Non-pigmented ciliary epithelial cell (primary cell): ENCODE measurements at regions not wholly inside any gene's neighbourhood (a gene's known extent, or its start where the extent isn't known, plus 50 kb on each side); places are given as distances from the start of the nearest gene placed in this dataset.
A peak's percentile ranks its signal among the peaks of the same experiment; 100 is the strongest.
"Not testable (repeated sequence)": the region's sequence is repeated elsewhere in the genome, so short reads cannot be mapped to it uniquely, and the experiment has no call there.

Experiments used
- DNase-seq: peaks from one replicate; pipeline ENCODE4 v3.0.0-alpha.2; 2010; ENCODE audit warnings: low read depth

- DNase-seq = no peak
These were observed 90.6 kb downstream of the ANXA2R start for GRCh38 chr5:42949348-42950115.

DNA sequence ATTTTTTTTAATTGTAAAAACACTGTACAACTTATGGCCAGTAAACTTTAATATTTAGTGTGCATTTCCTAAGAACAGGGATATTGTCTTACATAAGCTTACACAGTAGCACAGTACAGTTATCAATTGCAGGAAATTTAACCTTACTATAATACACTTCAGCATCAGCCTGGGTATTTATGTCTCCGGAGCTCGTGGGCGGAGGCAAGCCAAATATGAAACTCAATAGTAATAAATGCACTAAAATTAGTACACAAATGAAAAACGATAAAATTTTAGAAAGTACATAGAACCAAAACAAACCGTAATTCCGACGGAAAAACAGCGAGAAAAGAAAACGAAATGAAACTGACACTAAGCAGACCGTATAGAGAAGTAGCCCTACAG is 91.2 kb downstream of the ANXA2R start:
- DNase-seq = no peak

- DNase-seq = peak; percentile 89
These were observed 95.1 kb downstream of the ANXA2R start for GRCh38 chr5:42944989-42945388.

- no peak for DNase-seq
These were observed 96.0 kb downstream of the ANXA2R start for GRCh38 chr5:42943931-42944631.

- DNase-seq = no peak
These were observed 99.3 kb downstream of the ANXA2R start for GRCh38 chr5:42940853-42941252.

- not testable (repeated sequence) for DNase-seq
These were observed 108.1 kb downstream of the ANXA2R start for GRCh38 chr5:42932011-42932410.

DNA sequence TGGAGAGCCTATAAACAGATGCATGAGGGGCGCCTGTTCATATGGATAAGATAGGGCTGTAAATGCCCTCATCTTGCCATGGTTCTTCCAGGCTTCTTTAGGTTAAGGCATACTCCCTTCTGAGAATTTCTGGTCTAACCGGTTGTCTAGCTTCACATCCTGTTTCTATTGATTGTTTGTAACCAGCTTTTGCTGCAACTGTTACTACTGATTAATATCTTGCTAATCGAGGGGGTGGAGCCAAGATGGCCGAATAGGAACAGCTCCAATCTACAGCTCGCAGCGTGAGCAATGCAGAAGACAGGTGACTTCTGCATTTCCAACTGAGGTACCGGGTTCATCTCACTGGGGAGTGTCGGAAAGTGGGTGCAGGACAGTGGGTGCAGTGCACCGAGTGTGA is 108.7 kb downstream of the ANXA2R start:
- not testable (repeated sequence) for DNase-seq

DNA sequence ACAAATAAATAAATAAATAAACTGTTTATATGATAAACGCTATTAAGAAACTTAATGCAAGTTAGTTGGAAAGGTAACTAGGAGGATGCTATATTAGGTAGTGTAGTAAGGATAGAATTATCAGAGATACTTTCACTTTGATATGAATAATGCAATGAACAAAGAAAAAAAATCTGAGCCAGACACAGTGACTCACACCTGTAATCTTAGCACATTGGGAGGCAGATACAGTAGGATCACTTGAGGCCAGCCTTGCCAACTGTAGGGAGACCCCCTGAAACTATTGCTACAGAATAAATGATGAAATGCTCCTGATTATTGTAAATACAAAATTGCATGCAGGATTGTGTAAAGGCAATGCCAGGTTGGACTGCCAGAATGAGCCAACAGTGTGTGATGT is 109.2 kb downstream of the ANXA2R start:
- DNase-seq = no peak

DNA sequence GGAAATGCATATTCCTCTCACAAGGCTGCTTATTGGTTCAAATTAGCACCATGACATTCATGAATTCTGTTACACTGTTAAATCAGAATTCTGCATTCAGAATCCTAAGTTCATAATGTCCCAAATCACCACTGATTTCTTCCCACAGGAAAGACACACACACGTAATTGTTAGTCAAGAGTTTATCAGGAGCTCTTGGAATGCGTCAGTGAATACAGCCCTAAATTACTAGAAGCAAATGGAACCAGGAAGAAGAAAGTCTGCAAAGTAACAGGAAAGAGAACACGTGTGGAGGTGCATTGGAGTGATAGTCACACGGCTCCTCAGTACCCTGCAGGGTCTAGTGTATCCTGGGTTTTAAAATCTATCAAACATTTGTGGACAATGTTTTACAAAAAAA is 110.2 kb downstream of the ANXA2R start:
- no peak for DNase-seq

GRCh38 chr5:42927730-42928129 is 112.4 kb downstream of the ANXA2R start:
- DNase-seq = no peak

- DNase-seq = no peak
These were observed 113.0 kb upstream of the SELENOP start for GRCh38 chr5:42924686-42925085.

DNA sequence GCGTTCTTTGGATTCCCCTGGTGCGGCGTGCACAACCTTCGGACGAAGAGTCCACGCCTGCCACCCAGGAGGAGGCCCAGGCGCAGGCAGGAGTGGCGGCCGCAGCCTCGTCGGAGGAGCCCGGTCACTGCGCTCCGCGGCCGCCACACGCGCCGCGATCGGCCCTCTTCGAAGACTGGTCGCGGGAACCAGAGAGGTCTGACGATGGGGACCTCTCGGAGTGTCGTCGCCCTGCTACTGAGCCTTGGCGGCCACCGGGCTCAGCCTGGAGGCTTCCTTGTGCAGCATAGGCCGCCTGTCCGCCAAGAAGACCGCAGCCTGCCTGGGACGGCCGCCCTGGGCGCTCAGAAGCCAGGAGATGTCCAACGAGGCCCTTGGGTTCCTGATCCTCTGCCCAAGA is 112.5 kb upstream of the SELENOP start:
- no peak for DNase-seq

DNA sequence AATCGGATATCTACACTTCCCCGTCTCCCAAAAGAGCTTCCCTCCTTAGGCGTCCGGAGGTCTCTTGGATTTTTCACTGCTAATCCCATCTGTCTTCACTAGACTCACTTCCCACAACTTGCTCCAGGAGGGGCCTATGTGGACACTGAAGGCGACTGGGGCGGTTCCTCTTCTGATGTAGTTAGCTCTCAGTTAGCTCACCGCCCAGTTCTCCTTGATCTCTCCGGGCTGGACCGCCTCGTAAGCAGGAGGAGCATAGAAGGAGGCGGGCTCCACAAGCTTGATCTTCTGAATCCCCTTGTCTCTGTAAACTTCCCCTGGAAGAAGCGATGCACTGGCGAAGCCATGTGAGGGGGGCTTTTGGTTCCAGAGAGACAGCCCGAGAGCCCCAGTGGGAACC is 112.0 kb upstream of the SELENOP start:
- no peak for DNase-seq

DNA sequence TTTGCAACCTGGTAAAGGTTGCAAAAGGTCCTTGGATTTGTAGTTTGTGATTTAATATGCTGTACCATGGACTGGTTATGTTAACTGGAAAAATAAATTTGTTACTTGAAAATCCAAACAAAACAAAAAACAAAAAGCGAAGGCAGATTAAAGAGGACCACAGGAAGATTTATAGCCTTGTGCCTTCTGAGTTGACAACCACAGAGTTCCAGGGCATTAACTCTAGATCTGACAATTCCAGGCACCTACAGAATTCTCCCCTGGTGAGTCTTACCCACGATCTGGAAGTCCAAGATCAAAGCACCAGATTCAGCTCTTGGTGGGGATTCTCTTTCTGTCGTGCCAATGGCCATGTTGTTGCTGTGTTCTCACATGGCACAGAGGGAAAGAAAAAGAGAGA is 107.9 kb upstream of the SELENOP start:
- DNase-seq = no peak

DNA sequence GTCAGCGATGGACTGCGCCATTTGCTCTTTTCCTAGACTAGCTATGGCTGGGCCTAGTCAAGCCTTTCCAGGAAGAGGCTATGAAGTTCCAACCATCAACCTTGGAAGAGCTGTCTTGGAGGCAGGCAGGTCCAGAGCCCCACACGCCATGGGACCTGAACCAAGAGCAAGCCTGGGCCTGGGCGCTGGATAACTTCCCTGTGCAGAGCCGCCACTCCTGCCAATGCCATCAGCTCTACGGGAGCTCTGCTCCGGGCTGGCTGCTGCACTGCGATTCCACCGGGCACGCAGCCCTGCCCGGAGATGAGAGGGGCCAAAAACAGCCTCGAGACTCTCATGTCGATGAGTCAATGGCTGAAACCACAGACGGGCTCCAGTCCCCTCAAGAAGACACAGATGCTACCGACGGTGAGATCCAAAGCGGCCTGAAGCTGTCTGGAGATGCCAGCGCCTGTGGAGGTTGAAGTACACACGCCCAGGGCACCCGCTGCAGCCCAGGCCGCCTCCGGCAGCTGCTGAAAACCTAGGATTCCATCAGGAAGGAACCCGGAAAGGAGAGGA is 103.7 kb upstream of the SELENOP start:
- DNase-seq = no peak

DNA sequence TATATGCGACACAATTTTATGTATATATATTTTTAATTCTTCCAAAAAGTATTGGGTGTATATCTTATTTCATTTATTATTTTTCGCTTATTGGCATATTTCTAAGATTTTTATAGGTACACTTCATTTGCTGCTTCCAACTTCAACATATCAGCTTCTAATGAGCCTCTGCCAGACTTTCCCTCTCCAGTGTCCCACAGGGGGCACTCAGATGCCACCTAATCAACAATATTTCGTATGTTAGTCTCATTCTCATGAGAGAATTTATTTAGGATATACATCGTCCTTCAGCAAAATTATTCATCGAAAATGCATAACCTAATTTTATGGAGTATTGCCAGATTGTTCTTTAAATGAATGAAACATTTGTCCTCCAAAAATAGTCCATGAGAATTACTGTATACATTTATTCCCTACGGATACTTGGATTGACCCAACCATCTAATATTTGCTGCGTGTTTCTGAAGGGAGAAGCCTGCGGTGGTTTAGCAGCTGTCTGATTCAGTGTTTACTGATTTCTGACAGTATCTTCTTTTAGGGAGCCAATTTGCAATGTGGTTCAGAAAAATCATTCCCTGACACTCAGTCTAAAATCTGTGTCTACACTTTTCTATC is 100.6 kb upstream of the SELENOP start:
- DNase-seq = no peak

GRCh38 chr5:42908509-42909488 is 97.1 kb upstream of the SELENOP start:
- DNase-seq = peak; percentile 58

GRCh38 chr5:42908086-42908485 is 96.4 kb upstream of the SELENOP start:
- DNase-seq = no peak

DNA sequence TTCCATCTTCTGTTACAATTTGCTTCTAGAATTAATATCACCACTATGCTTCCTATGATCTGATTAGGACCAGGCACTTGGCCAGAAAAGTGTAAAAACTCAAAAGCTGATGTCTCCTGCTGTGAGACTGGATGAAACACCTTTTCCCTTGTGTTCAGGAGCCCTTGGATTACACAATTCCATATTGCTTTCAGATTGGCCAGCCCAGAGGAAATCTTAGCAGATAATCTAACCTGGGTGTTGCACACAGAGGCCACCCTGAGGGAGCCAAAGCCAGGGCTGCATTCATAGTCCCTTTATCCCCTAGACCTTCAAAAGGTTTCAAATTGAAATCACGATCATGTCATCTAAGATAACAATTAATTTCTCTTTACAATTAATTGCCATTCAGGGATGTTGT is 94.1 kb upstream of the SELENOP start:
- DNase-seq = no peak

GRCh38 chr5:42900734-42901133 is 89.0 kb upstream of the SELENOP start:
- DNase-seq = no peak

GRCh38 chr5:42898760-42899159 is 87.1 kb upstream of the SELENOP start:
- DNase-seq = no peak

DNA sequence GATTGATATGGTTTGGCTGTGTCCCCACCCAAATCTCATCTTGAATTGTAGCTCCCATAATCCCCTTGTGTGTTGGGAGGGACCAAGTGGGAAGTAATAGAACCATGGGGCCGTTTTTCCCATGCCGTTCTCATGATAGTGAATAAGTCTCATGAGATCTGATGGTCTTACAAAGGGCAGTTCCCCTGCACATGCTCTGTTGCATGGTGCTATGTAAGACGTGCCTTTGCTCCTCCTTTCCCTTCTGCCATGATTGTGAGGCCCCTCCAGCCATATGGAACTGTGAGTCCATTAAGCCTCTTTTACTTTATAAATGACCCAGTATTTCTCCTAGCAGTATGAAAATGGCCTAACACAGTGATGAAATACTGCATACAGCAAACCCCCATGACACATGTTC is 84.8 kb upstream of the SELENOP start:
- no peak for DNase-seq
